Lung (tissue), 11 donors: ENCODE measurements at regions not wholly inside any gene's neighbourhood (a gene's known extent, or its start where the extent isn't known, plus 50 kb on each side); places are given as distances from the start of the nearest gene placed in this dataset.

Source experiments
- ATAC-seq: fragments of 200-7000 bp; cut with Tn5 transposase; one replicate; pipeline ENCODE4 v1.9.1; 2020; ENCODE audit warnings: moderate number of reproducible peaks; ENCODE audit not compliant: insufficient read depth, low FRiP score
- DNase-seq, 3 donors: peaks; one replicate each; pipeline ENCODE4 v3.0.0-alpha.2; 2013 to 2017
- H3K27ac ChIP-seq, 2 donors: one replicate each; pipeline ENCODE4 v1.5.1; 2013; ENCODE audit warnings: mild to moderate bottlenecking in 2 of 2, moderate library complexity in 2 of 2, control low read depth in 1 of 2, inconsistent platforms in 1 of 2, low read depth in 1 of 2, low read length in 1 of 2
- H3K27me3 ChIP-seq, 3 donors: one replicate each; pipeline ENCODE4 v1.5.1; 2013; ENCODE audit warnings: low read length in 2 of 3; ENCODE audit not compliant: control insufficient read depth in 3 of 3, insufficient read depth in 3 of 3
- H3K36me3 ChIP-seq, 4 donors: one replicate each; pipeline ENCODE4 v1.5.1; 2013; ENCODE audit warnings: low read length in 4 of 4, mild to moderate bottlenecking in 1 of 4, moderate library complexity in 1 of 4; ENCODE audit not compliant: control insufficient read depth in 4 of 4, insufficient read depth in 4 of 4
- H3K4me1 ChIP-seq, 5 donors: one replicate each; pipeline ENCODE4 v1.5.1; 2013; ENCODE audit warnings: low read length in 5 of 5, mild to moderate bottlenecking in 2 of 5, moderate library complexity in 1 of 5; ENCODE audit not compliant: control insufficient read depth in 5 of 5, insufficient read depth in 5 of 5
- H3K4me3 ChIP-seq: one replicate; pipeline ENCODE4 v1.5.1; 2013; ENCODE audit warnings: mild to moderate bottlenecking, control low read depth, moderate library complexity
- H3K9ac ChIP-seq, 2 donors: one replicate each; pipeline ENCODE4 v1.5.1; 2013; ENCODE audit warnings: low read length in 2 of 2, control low read depth in 1 of 2; ENCODE audit not compliant: insufficient read depth in 1 of 2
- H3K9me3 ChIP-seq, 4 donors: one replicate each; pipeline ENCODE4 v1.5.1; 2013; ENCODE audit warnings: low read length in 3 of 4, mild to moderate bottlenecking in 1 of 4, moderate library complexity in 1 of 4; ENCODE audit not compliant: control insufficient read depth in 4 of 4, insufficient read depth in 3 of 4
- CTCF ChIP-seq: IDR thresholded peaks from 2 replicates; pipeline ENCODE4 v1.5.1; 2012; ENCODE audit warnings: mild to moderate bottlenecking; ENCODE audit errors: control extremely low read depth, extremely low read depth
- WGBS, 2 donors: extraction: QIAGEN DNeasy Blood & Tissue Kit; methylation state at CpG; one replicate each; pipeline ENCODE4 v1.1.7; 2013; 5-methylcytosine and 5-hydroxymethylcytosine counted together
- donor health status: control.
- donor health status: control.
- donor health status: Bipolar disorder and iron deficiency.
- donor health status: healthy.
- donor health status: DM: yes; HTN: yes; CAD: no.

GRCh38 chr6:122102026-122102425 lies 297.4 kb upstream of the HSF2 start:
- WGBS, 2 donors: 83 to 87% methylated on average over 3 of the region's 3 CpGs
- H3K9ac ChIP-seq: no peak overlapping the region
- no peaks in the 10 kb centered on the region for H3K36me3 ChIP-seq
- H3K4me3 ChIP-seq: no peak overlapping the region
- peaks cover 0 to 3% (median 0%) of the 10 kb centered on the region in 4 donors for H3K9me3 ChIP-seq
- no peak for TF ChIP-seq CTCF
- H3K27ac ChIP-seq: no peak overlapping the region
- no peaks in the 10 kb centered on the region for H3K27me3 ChIP-seq
- DNase-seq: no peak
- peaks cover 0 to 10% (median 0%) of the 10 kb centered on the region in 5 donors for H3K4me1 ChIP-seq
- no peak for ATAC-seq

GRCh38 chr6:122107256-122107852 lies 292.1 kb upstream of the HSF2 start:
- no peaks in the 10 kb centered on the region for H3K27me3 ChIP-seq
- H3K9me3 ChIP-seq: no peaks in the 10 kb centered on the region
- no peak overlapping the region for H3K27ac ChIP-seq
- H3K4me1 ChIP-seq: peaks cover 0 to 2% (median 0%) of the 10 kb centered on the region in 5 donors
- ATAC-seq: no peak
- H3K9ac ChIP-seq: no peak overlapping the region
- H3K4me3 ChIP-seq: no peak overlapping the region
- H3K36me3 ChIP-seq: no peaks in the 10 kb centered on the region
- TF ChIP-seq CTCF: no peak
- DNase-seq: no peak
- 72 to 74% methylated on average over 3 of the region's 3 CpGs for WGBS, 2 donors

GRCh38 chr6:122109075-122109474 lies 290.4 kb upstream of the HSF2 start:
- ATAC-seq (no peak), DNase-seq (no peak)
- TF ChIP-seq CTCF: no peak
- H3K4me1 ChIP-seq: peaks cover 0 to 2% (median 0%) of the 10 kb centered on the region in 5 donors
- H3K27me3 ChIP-seq: no peaks in the 10 kb centered on the region
- H3K27ac ChIP-seq: no peak overlapping the region
- H3K9ac ChIP-seq: no peak overlapping the region
- H3K4me3 ChIP-seq: no peak overlapping the region
- no peaks in the 10 kb centered on the region for H3K9me3 ChIP-seq
- H3K36me3 ChIP-seq: no peaks in the 10 kb centered on the region

GRCh38 chr6:122114717-122115116 lies 284.7 kb upstream of the HSF2 start:
- DNase-seq (no peak), ATAC-seq (no peak)
- no peak overlapping the region for H3K27ac ChIP-seq
- 78 to 83% methylated on average over 2 of the region's 2 CpGs for WGBS, 2 donors
- H3K4me1 ChIP-seq: peaks cover 0 to 5% (median 3%) of the 10 kb centered on the region in 5 donors
- H3K27me3 ChIP-seq: no peaks in the 10 kb centered on the region
- H3K36me3 ChIP-seq: no peaks in the 10 kb centered on the region
- H3K9me3 ChIP-seq: no peaks in the 10 kb centered on the region
- no peak for TF ChIP-seq CTCF
- H3K4me3 ChIP-seq: no peak overlapping the region
- no peak overlapping the region for H3K9ac ChIP-seq
